Gastroesophageal sphincter (tissue), 3 donors: ENCODE measurements at regions not wholly inside any gene's neighbourhood (a gene's known extent, or its start where the extent isn't known, plus 50 kb on each side); places are given as distances from the start of the nearest gene placed in this dataset.

ENCODE experiments used
- CTCF ChIP-seq, 4 experiments: fragments of 200-600 bp in 2 of 4; fragments of 450-650 bp in 2 of 4; sonication (generic) in 1 of 4; IDR thresholded peaks; one replicate each; pipeline ENCODE4 v1.5.1; 2017 to 2019; ENCODE audit warnings: antibody characterized with exemption in 4 of 4, mild to moderate bottlenecking in 2 of 4, moderate library complexity in 2 of 4
- EP300 ChIP-seq: sonication (generic); formaldehyde crosslinking; IDR thresholded peaks from one replicate; pipeline ENCODE4 v1.6.1; 2017; ENCODE audit warnings: antibody characterized with exemption, mild to moderate bottlenecking
- POLR2A ChIP-seq, 2 donors: fragments of 450-650 bp; IDR thresholded peaks; one replicate each; pipeline ENCODE4 v1.6.1; 2017; ENCODE audit warnings: antibody characterized with exemption in 2 of 2, mild to moderate bottlenecking in 2 of 2, moderate library complexity in 1 of 2
- POLR2AphosphoS5 ChIP-seq: sonication (generic); formaldehyde crosslinking; IDR thresholded peaks from one replicate; pipeline ENCODE4 v1.6.1; 2017; ENCODE audit warnings: antibody characterized with exemption

- no peak for TF ChIP-seq POLR2A (IDR thresholded peaks at IDR 0.05)
- no peak for TF ChIP-seq CTCF (IDR thresholded peaks at IDR 0.05)
- TF ChIP-seq EP300 = no peak
- no peak for TF ChIP-seq POLR2AphosphoS5
These were observed 129.3 kb upstream of the SASH1 start for GRCh38 chr6:148213366-148213765.
